ENCODE measurements at regions not wholly inside any gene's neighbourhood (a gene's known extent, or its start where the extent isn't known, plus 50 kb on each side); places are given as distances from the start of the nearest gene placed in this dataset.

- DNase-seq, result no peak
Measured at GRCh38 chr16:73737637-73738036, 559.0 kb upstream of the PSMD7 start.

GRCh38 chr16:73735954-73736353 is 560.7 kb upstream of the PSMD7 start:
- DNase-seq, result no peak

GRCh38 chr16:73735018-73735417 is 561.6 kb upstream of the PSMD7 start:
- DNase-seq, result no peak

- DNase-seq, result no peak
Measured at GRCh38 chr16:73732681-73733080, 563.9 kb upstream of the PSMD7 start.

GRCh38 chr16:73732143-73732542 is 564.5 kb upstream of the PSMD7 start:
- no peak for DNase-seq

GRCh38 chr16:73730481-73731090 is 566.0 kb upstream of the PSMD7 start:
- DNase-seq, result no peak

- no peak for DNase-seq
Measured at GRCh38 chr16:73725156-73725555, 571.5 kb upstream of the PSMD7 start.

GRCh38 chr16:73724503-73724902 is 572.1 kb upstream of the PSMD7 start:
- DNase-seq, result no peak

GRCh38 chr16:73717266-73717974 is 579.2 kb upstream of the PSMD7 start:
- peak; percentile 29 for DNase-seq

GRCh38 chr16:73714976-73715375 is 581.6 kb upstream of the PSMD7 start:
- DNase-seq, result no peak

- DNase-seq, result no peak
Measured at GRCh38 chr16:73713778-73714495, 582.7 kb upstream of the PSMD7 start.

GRCh38 chr16:73713251-73713650 is 583.4 kb upstream of the PSMD7 start:
- DNase-seq, result no peak

- DNase-seq, result peak; percentile 21
Measured at GRCh38 chr16:73711406-73712080, 585.1 kb upstream of the PSMD7 start.

- no peak for DNase-seq
Measured at GRCh38 chr16:73710526-73710925, 586.1 kb upstream of the PSMD7 start.

- DNase-seq, result no peak
Measured at GRCh38 chr16:73707863-73708262, 588.8 kb upstream of the PSMD7 start.

- DNase-seq, result no peak
Measured at GRCh38 chr16:73703891-73704290, 592.7 kb upstream of the PSMD7 start.

GRCh38 chr16:73697336-73697735 is 599.3 kb upstream of the PSMD7 start:
- no peak for DNase-seq

- no peak for DNase-seq
Measured at GRCh38 chr16:73692861-73693260, 603.8 kb upstream of the PSMD7 start.

- no peak for DNase-seq
Measured at GRCh38 chr16:73683804-73684203, 612.8 kb upstream of the PSMD7 start.

GRCh38 chr16:73672135-73672534 is 624.2 kb upstream of the ZFHX3 start:
- no peak for DNase-seq

- no peak for DNase-seq
Measured at GRCh38 chr16:73670836-73671820, 623.2 kb upstream of the ZFHX3 start.

- DNase-seq, result no peak
Measured at GRCh38 chr16:73669535-73670274, 621.8 kb upstream of the ZFHX3 start.
